ENCODE measurements at regions not wholly inside any gene's neighbourhood (a gene's known extent, or its start where the extent isn't known, plus 50 kb on each side); places are given as distances from the start of the nearest gene placed in this dataset.

DNA sequence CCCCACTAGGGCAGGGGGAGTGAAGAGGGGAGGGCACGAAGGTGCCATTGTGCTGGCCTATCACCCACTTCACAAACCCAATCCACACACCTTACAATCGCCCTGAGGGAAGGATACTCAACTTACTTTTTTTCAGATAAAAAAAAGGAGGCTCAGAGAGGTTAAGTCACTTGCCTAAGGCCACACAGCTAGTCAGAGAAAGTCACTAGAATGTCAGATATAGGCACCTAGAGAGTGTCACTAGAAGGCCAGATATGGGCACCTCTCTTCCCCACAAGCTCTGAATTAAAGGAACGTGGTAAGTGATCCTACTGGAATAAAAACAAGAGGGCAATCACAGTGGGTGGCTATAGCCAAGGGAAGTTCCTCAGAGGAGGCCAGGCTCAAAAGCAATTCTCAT is 204.5 kb upstream of the ASIC2 start:
- no peaks in the 10 kb centered on the region for H3K4me1 ChIP-seq
- H3K27me3 ChIP-seq: no peaks in the 10 kb centered on the region
- no peaks in the 10 kb centered on the region for H3K9me3 ChIP-seq
- H3K36me3 ChIP-seq: no peaks in the 10 kb centered on the region
- H3K4me3 ChIP-seq: no peak overlapping the region
- intact Hi-C loops (cut with DNase I): no loop called here
- TF ChIP-seq, protein P1, sequence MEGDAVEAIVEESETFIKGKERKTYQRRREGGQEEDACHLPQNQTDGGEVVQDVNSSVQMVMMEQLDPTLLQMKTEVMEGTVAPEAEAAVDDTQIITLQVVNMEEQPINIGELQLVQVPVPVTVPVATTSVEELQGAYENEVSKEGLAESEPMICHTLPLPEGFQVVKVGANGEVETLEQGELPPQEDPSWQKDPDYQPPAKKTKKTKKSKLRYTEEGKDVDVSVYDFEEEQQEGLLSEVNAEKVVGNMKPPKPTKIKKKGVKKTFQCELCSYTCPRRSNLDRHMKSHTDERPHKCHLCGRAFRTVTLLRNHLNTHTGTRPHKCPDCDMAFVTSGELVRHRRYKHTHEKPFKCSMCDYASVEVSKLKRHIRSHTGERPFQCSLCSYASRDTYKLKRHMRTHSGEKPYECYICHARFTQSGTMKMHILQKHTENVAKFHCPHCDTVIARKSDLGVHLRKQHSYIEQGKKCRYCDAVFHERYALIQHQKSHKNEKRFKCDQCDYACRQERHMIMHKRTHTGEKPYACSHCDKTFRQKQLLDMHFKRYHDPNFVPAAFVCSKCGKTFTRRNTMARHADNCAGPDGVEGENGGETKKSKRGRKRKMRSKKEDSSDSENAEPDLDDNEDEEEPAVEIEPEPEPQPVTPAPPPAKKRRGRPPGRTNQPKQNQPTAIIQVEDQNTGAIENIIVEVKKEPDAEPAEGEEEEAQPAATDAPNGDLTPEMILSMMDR (IDR thresholded peaks at IDR 0.05): no peak
- H3K27ac ChIP-seq: no peak overlapping the region
- DNase-seq (no peak), ATAC-seq (no peak)

DNA sequence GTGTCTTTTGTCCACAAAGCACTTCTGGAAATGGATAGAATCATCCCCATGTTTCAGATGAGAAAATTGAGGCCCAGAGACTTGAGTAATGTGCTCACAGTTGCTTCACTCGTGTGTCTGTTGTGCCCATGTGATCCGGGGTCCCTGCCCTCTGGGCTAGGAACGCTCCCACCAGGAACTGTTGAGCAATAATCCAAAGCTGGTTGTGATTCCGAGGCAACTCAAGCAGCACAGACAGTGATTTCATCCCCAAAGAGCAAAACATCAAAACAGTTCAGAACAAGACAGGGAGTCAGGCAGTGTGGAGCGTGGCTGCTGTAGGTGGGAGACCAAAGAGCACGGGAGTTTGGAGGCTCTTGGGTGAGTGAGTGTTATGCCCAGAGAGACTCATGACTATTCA is 205.0 kb upstream of the ASIC2 start:
- no peak for ATAC-seq
- H3K27me3 ChIP-seq: no peaks in the 10 kb centered on the region
- no peak for DNase-seq
- H3K36me3 ChIP-seq: no peaks in the 10 kb centered on the region
- H3K4me1 ChIP-seq: no peaks in the 10 kb centered on the region
- H3K27ac ChIP-seq: no peak overlapping the region
- intact Hi-C loops (cut with DNase I): no loop called here
- H3K9me3 ChIP-seq: no peaks in the 10 kb centered on the region
- TF ChIP-seq, protein P1 (IDR thresholded peaks at IDR 0.05): no peak
- H3K4me3 ChIP-seq: no peak overlapping the region

DNA sequence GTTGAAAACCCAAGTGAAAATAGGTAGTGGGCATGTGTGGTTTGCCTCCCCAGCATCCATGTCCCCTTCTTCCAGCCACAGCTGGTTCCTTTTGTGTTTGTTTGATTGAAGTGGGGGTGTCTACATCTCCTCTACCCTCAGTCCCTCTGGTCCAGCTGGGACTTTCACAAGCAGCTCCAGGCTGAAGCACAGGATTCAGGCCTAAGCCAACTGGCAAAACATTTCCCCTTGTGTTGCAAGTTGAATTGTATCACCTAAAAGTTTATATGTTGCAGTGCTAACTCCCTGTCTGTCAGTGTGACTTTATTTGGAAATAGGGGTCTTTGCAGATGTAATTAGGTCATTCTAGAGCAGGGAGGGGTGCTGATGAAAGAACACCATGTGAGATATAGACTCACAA is 205.9 kb upstream of the ASIC2 start:
- DNase-seq: no peak
- intact Hi-C loops (cut with DNase I): no loop called here
- no peak for ATAC-seq

DNA sequence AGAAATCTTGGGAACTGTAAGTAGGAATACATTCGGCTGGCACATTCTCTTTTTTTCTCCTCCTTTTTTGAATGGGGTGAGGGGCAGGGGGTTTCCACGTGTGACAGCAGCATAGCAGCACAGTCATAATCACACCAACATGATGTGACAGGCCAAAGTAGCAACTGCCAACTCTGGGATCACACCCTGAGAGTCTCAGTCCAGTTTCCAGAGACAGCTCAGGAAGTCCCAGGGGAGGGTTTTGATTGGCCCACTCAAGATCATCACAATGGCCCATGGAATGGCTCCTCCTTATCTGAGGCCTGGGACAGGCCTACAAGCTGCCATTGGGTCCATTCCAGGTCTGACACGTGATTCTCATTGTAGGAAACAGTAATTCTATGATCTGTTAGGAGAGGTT is 207.1 kb upstream of the ASIC2 start:
- no peaks in the 10 kb centered on the region for H3K36me3 ChIP-seq
- intact Hi-C loops (cut with DNase I): no loop called here
- H3K4me3 ChIP-seq: no peak overlapping the region
- no peak for DNase-seq
- no peak overlapping the region for H3K27ac ChIP-seq
- H3K9me3 ChIP-seq: no peaks in the 10 kb centered on the region
- TF ChIP-seq, protein P1 (IDR thresholded peaks at IDR 0.05): no peak
- ATAC-seq: no peak
- H3K27me3 ChIP-seq: no peaks in the 10 kb centered on the region
- H3K4me1 ChIP-seq: no peaks in the 10 kb centered on the region

More for the DNA sequence above, 205.9 kb upstream of the ASIC2 start:
- TF ChIP-seq, protein P1 (IDR thresholded peaks at IDR 0.05): no peak
- no peak overlapping the region for H3K27ac ChIP-seq
- H3K27me3 ChIP-seq: no peaks in the 10 kb centered on the region
- no peaks in the 10 kb centered on the region for H3K4me1 ChIP-seq
- no peaks in the 10 kb centered on the region for H3K36me3 ChIP-seq
- no peak overlapping the region for H3K4me3 ChIP-seq
- no peaks in the 10 kb centered on the region for H3K9me3 ChIP-seq

DNA sequence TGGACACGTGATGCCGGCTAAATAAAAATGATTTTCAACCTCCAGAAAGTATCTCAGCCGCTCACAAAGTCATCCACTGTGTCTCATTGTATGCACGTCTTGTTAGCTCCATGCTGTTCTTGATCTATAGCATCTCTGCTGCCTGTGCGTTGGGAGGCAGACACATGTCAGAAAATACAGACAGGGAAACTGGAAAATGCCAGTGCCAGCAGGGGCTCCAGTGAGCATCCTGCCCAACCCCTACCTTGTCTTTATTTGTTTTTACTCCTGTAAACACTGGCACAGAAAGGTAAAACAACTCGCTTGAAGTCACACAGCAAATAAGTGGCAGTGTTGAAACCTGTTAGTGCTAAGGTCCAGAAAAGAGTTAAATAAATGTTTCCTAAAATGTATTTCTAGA is 208.1 kb upstream of the ASIC2 start:
- Histone ChIP-seq H3K4me3 (no peak overlapping the region), H3K36me3 (no peaks in the 10 kb centered on the region), H3K9me3 (no peaks in the 10 kb centered on the region), H3K27ac (no peak overlapping the region), H3K4me1 (no peaks in the 10 kb centered on the region), H3K27me3 (no peaks in the 10 kb centered on the region)
- ATAC-seq (no peak), DNase-seq (no peak)
- TF ChIP-seq, protein P1 (IDR thresholded peaks at IDR 0.05): no peak
- intact Hi-C loops (cut with DNase I): no loop called here

DNA sequence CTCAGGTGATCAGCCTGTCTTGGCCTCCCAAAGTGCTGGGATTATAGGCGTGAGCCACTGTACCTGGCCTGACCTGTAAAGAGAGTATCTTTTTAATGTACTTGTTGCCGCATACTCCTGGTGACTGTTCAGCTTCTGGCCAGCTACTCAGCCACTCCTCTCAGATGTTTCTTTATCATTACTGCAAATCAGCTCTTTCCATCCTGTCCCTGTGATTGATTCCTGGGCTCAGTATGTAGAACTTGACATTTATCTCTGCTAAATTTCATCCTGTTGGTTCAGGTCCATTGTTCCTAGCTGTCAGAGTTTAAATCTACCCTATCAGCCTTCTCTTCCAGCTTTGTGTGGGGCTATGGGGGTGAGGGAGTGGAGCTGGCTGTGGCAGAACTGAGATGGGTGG is 211.5 kb upstream of the ASIC2 start:
- H3K27ac ChIP-seq: no peak overlapping the region
- no peak overlapping the region for H3K4me3 ChIP-seq
- DNase-seq (no peak), ATAC-seq (no peak)
- no peaks in the 10 kb centered on the region for H3K27me3 ChIP-seq
- TF ChIP-seq, protein P1 (IDR thresholded peaks at IDR 0.05): no peak
- no peaks in the 10 kb centered on the region for H3K9me3 ChIP-seq
- H3K4me1 ChIP-seq: no peaks in the 10 kb centered on the region
- H3K36me3 ChIP-seq: no peaks in the 10 kb centered on the region
- intact Hi-C loops (cut with DNase I): no loop called here

Data from upper lobe of right lung (tissue), 1 donor.